DND-41 (cell line): ENCODE measurements at regions not wholly inside any gene's neighbourhood (a gene's known extent, or its start where the extent isn't known, plus 50 kb on each side); places are given as distances from the start of the nearest gene placed in this dataset.

ENCODE experiments used
- ATAC-seq: fragments of 200-7000 bp; cut with Tn5 transposase; 3 replicates; pipeline ENCODE4 v1.9.1; 2021; ENCODE audit warnings: low read depth; ENCODE audit not compliant: insufficient read depth
- DNase-seq: peaks from one replicate; pipeline ENCODE4 v3.0.0-alpha.2; 2020
- H2AFZ ChIP-seq: 2 replicates; pipeline ENCODE4 v1.6.0; 2012; ENCODE audit warnings: low read depth, low read length
- H3K27ac ChIP-seq: 2 replicates; pipeline ENCODE4 v1.5.1; 2012; ENCODE audit warnings: low read length, inconsistent platforms
- H3K27me3 ChIP-seq: fragments of 200-600 bp; sonication (generic); 2 replicates; pipeline ENCODE4 v1.6.0; 2012; ENCODE audit warnings: low read length, mild to moderate bottlenecking, inconsistent platforms; ENCODE audit not compliant: insufficient read depth, poor library complexity
- H3K36me3 ChIP-seq: 2 replicates; pipeline ENCODE4 v1.5.1; 2012; ENCODE audit warnings: low read length, inconsistent platforms; ENCODE audit not compliant: insufficient read depth
- H3K4me1 ChIP-seq: 2 replicates; pipeline ENCODE4 v1.5.1; 2012; ENCODE audit warnings: mild to moderate bottlenecking, low read length; ENCODE audit not compliant: insufficient read depth
- H3K4me2 ChIP-seq: 2 replicates; pipeline ENCODE4 v1.6.0; 2012; ENCODE audit warnings: mild to moderate bottlenecking, moderate library complexity, low read length, inconsistent platforms; ENCODE audit not compliant: insufficient read depth
- H3K4me3 ChIP-seq, 2 experiments: fragments of 200-600 bp in 1 of 2; shearing (Covaris generic) in 1 of 2; 2 replicates each; pipeline ENCODE4 v1.5.1; 2012 to 2016; ENCODE audit warnings: inconsistent platforms in 2 of 2, low read length in 2 of 2, mild to moderate bottlenecking in 2 of 2, low read depth in 1 of 2, moderate library complexity in 1 of 2
- H3K79me2 ChIP-seq: 2 replicates; pipeline ENCODE4 v1.6.0; 2012; ENCODE audit warnings: low read length, inconsistent platforms; ENCODE audit not compliant: insufficient read depth
- H3K9ac ChIP-seq: 2 replicates; pipeline ENCODE4 v1.6.0; 2012; ENCODE audit warnings: low read depth, mild to moderate bottlenecking, inconsistent platforms, low read length, moderate library complexity
- H3K9me3 ChIP-seq: 2 replicates; pipeline ENCODE4 v1.5.1; 2012; ENCODE audit warnings: low read length, moderate library complexity, mild to moderate bottlenecking, inconsistent platforms; ENCODE audit not compliant: insufficient read depth, severe bottlenecking
- H4K20me1 ChIP-seq: 2 replicates; pipeline ENCODE4 v1.6.0; 2012; ENCODE audit warnings: low read length; ENCODE audit not compliant: insufficient read depth
- CTCF ChIP-seq: IDR thresholded peaks from 2 replicates; pipeline ENCODE4 v1.5.1; 2012; ENCODE audit warnings: borderline replicate concordance, low read length, moderate library complexity, mild to moderate bottlenecking; ENCODE audit not compliant: poor library complexity, severe bottlenecking; ENCODE audit errors: extremely low read depth
- EZH2 ChIP-seq: IDR thresholded peaks from 3 replicates; pipeline ENCODE4 v1.6.1; 2012; ENCODE audit warnings: borderline replicate concordance, low read depth, mild to moderate bottlenecking, moderate library complexity, low read length, inconsistent platforms; ENCODE audit not compliant: severe bottlenecking

DNA sequence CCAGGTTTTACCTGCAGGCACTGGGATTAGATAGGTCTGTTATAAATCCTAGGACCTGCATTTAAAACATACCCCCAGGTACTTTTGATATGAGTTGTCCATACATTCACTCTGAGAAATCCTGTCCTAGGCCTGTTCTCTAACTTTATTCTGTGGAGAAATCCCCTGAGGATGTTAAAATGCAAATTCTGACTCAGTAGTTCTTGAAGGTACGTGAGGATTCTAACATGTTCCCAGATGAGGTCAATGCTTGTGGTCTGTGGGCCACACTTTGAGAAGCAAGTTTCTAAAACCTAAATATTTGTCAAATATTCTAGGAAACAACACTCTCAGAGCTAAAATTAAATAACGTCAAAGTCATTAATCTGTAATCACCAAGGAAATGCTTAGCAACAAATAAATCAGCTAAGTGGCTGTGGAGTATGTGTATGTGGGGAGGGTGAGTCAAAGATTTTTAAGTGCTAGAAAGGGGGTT is 101.3 kb upstream of the MAGEB16 start:
- H3K4me3 ChIP-seq: no peak overlapping the region
- H3K9ac ChIP-seq: no peak overlapping the region
- H4K20me1 ChIP-seq: no peaks in the 10 kb centered on the region
- no peaks in the 10 kb centered on the region for H3K9me3 ChIP-seq
- no peaks in the 10 kb centered on the region for H3K27me3 ChIP-seq
- H3K79me2 ChIP-seq: no peaks in the 10 kb centered on the region
- no peaks in the 10 kb centered on the region for H3K4me1 ChIP-seq
- no peaks in the 10 kb centered on the region for H3K36me3 ChIP-seq
- DNase-seq: no peak
- no peak overlapping the region for H3K27ac ChIP-seq
- no peak overlapping the region for H3K4me2 ChIP-seq
- H2AFZ ChIP-seq: no peak overlapping the region
- TF ChIP-seq CTCF (no peak), EZH2 (no peak)
- no peak for ATAC-seq

GRCh38 chrX:35699642-35700041 is 98.5 kb upstream of the MAGEB16 start:
- no peaks in the 10 kb centered on the region for H4K20me1 ChIP-seq
- H3K79me2 ChIP-seq: no peaks in the 10 kb centered on the region
- no peak for ATAC-seq
- no peak overlapping the region for H3K4me2 ChIP-seq
- H3K36me3 ChIP-seq: no peaks in the 10 kb centered on the region
- no peak overlapping the region for H3K27ac ChIP-seq
- TF ChIP-seq CTCF: no peak
- TF ChIP-seq EZH2: no peak
- no peak overlapping the region for H2AFZ ChIP-seq
- DNase-seq: no peak
- no peaks in the 10 kb centered on the region for H3K9me3 ChIP-seq
- no peak overlapping the region for H3K4me3 ChIP-seq
- H3K4me1 ChIP-seq: no peaks in the 10 kb centered on the region
- H3K9ac ChIP-seq: no peak overlapping the region
- no peaks in the 10 kb centered on the region for H3K27me3 ChIP-seq

GRCh38 chrX:35700121-35700520 is 98.0 kb upstream of the MAGEB16 start:
- no peaks in the 10 kb centered on the region for H3K36me3 ChIP-seq
- H3K79me2 ChIP-seq: no peaks in the 10 kb centered on the region
- no peaks in the 10 kb centered on the region for H4K20me1 ChIP-seq
- ATAC-seq: no peak
- no peak overlapping the region for H3K27ac ChIP-seq
- no peaks in the 10 kb centered on the region for H3K27me3 ChIP-seq
- no peak overlapping the region for H3K9ac ChIP-seq
- H3K4me3 ChIP-seq: no peak overlapping the region
- DNase-seq: no peak
- H3K4me2 ChIP-seq: no peak overlapping the region
- no peak overlapping the region for H2AFZ ChIP-seq
- no peak for TF ChIP-seq EZH2
- no peaks in the 10 kb centered on the region for H3K9me3 ChIP-seq
- H3K4me1 ChIP-seq: no peaks in the 10 kb centered on the region

GRCh38 chrX:35711281-35711680 is 86.9 kb upstream of the MAGEB16 start:
- no peaks in the 10 kb centered on the region for H3K4me1 ChIP-seq
- DNase-seq (no peak), ATAC-seq (no peak)
- TF ChIP-seq CTCF (no peak), EZH2 (no peak)
- no peak overlapping the region for H3K27ac ChIP-seq
- no peaks in the 10 kb centered on the region for H3K36me3 ChIP-seq
- no peak overlapping the region for H3K4me2 ChIP-seq
- no peak overlapping the region for H2AFZ ChIP-seq
- H4K20me1 ChIP-seq: no peaks in the 10 kb centered on the region
- no peak overlapping the region for H3K4me3 ChIP-seq
- H3K9ac ChIP-seq: no peak overlapping the region
- no peaks in the 10 kb centered on the region for H3K27me3 ChIP-seq
- no peaks in the 10 kb centered on the region for H3K9me3 ChIP-seq
- no peaks in the 10 kb centered on the region for H3K79me2 ChIP-seq
